Body of pancreas (tissue), 4 donors: ENCODE measurements at regions not wholly inside any gene's neighbourhood (a gene's known extent, or its start where the extent isn't known, plus 50 kb on each side); places are given as distances from the start of the nearest gene placed in this dataset.
A peak's percentile ranks its signal among the peaks of the same experiment; 100 is the strongest.

Source experiments
- ATAC-seq: fragments of 150-250 bp; one replicate; pipeline ENCODE4 v1.9.1; 2016
- DNase-seq, 4 donors: peaks; one replicate each; pipeline ENCODE4 v3.0.0-alpha.2; 2019
- H3K27ac ChIP-seq, 4 donors: fragments of 200-600 bp; sonication (generic); 1 replicate in 3 of 4; 2 replicates in 1 of 4; pipeline versions ENCODE4 v1.5.1 to v1.6.1; 2016 to 2019; ENCODE audit warnings: mild to moderate bottlenecking in 1 of 4, mixed read lengths in 1 of 4, moderate library complexity in 1 of 4
- H3K27me3 ChIP-seq, 2 donors: fragments of 200-600 bp; sonication (generic); one replicate each; pipeline ENCODE4 v1.6.0; 2016; ENCODE audit warnings: mild to moderate bottlenecking in 1 of 2
- H3K36me3 ChIP-seq, 2 donors: fragments of 200-600 bp; sonication (generic); replicated peaks in 1 of 2; 2 replicates each; pipeline ENCODE4 v1.5.1; 2016; ENCODE audit warnings: low read depth in 2 of 2; ENCODE audit not compliant: insufficient read depth in 1 of 2
- H3K4me1 ChIP-seq: fragments of 200-600 bp; sonication (generic); one replicate; pipeline ENCODE4 v1.6.0; 2016
- H3K4me3 ChIP-seq, 2 donors: fragments of 200-600 bp; sonication (generic); 1 replicate in 1 of 2; 2 replicates in 1 of 2; pipeline ENCODE4 v1.5.1; 2016 to 2019
- H3K9me3 ChIP-seq, 3 donors: fragments of 200-600 bp; sonication (generic); 1 replicate in 2 of 3; 2 replicates in 1 of 3; pipeline ENCODE4 v1.5.1; 2016
- CTCF ChIP-seq, 7 experiments: fragments of 450-650 bp in 4 of 7; fragments of 200-600 bp in 3 of 7; sonication (generic) in 3 of 7; IDR thresholded peaks; one replicate each; pipeline ENCODE4 v1.5.1; 2016 to 2019; ENCODE audit warnings: antibody characterized with exemption in 7 of 7
- POLR2A ChIP-seq, 3 donors: fragments of 450-650 bp; IDR thresholded peaks; one replicate each; pipeline ENCODE4 v1.6.1; 2016; ENCODE audit warnings: antibody characterized with exemption in 3 of 3, mild to moderate bottlenecking in 2 of 3
- WGBS, 2 donors: methylation state at CpG; one replicate each; pipeline ENCODE4 v1.1.5; 2017; 5-methylcytosine and 5-hydroxymethylcytosine counted together
- intact Hi-C: fragments of 100-400 bp; cut with DNase I; formaldehyde crosslinking; loops from one replicate; pipeline ENCODE4 v1.15.1; 2023

- no peak for ATAC-seq
- intact Hi-C loops = no loop called here
- Histone ChIP-seq H3K4me1 (peaks cover 4% of the 10 kb centered on the region), H3K27me3 (no peaks in the 10 kb centered on the region), H3K27ac (no peak overlapping the region), H3K9me3 (no peaks in the 10 kb centered on the region), H3K36me3 (no peaks in the 10 kb centered on the region), H3K4me3 (no peak overlapping the region)
- no peak for TF ChIP-seq POLR2A (IDR thresholded peaks at IDR 0.05)
- TF ChIP-seq CTCF (IDR thresholded peaks at IDR 0.05) = no peak
- DNase-seq = no peak
- 82 to 91% methylated on average over 7 of the region's 7 CpGs for WGBS, 2 donors
These were observed 79.5 kb upstream of the NKD1 start for GRCh38 chr16:50468749-50469078.

GRCh38 chr16:50467943-50468748 is 80.0 kb upstream of the NKD1 start:
- H3K27me3 ChIP-seq = no peaks in the 10 kb centered on the region
- peak; percentile 42 for ATAC-seq
- peak; percentile 11 to 52 (median 21) for DNase-seq
- H3K27ac ChIP-seq = no peak overlapping the region
- no peaks in the 10 kb centered on the region for H3K36me3 ChIP-seq
- no peaks in the 10 kb centered on the region for H3K9me3 ChIP-seq
- intact Hi-C loops = no loop called here
- H3K4me1 ChIP-seq = peaks cover 4% of the 10 kb centered on the region
- 8 to 16% methylated on average over 18 to 61 of the region's 68 CpGs for WGBS, 2 donors
- TF ChIP-seq CTCF (IDR thresholded peaks at IDR 0.05) = no peak
- H3K4me3 ChIP-seq = no peak overlapping the region

GRCh38 chr16:50467559-50467942 is 80.6 kb upstream of the NKD1 start:
- Histone ChIP-seq H3K9me3 (no peaks in the 10 kb centered on the region), H3K36me3 (no peaks in the 10 kb centered on the region), H3K4me1 (peaks cover 4% of the 10 kb centered on the region), H3K4me3 (no peak overlapping the region), H3K27me3 (no peaks in the 10 kb centered on the region), H3K27ac (no peak overlapping the region)
- intact Hi-C loops = no loop called here
- ATAC-seq (peak; percentile 24), DNase-seq (no peak)
- WGBS, 2 donors = 51 to 54% methylated on average over 13 of the region's 13 CpGs
- TF ChIP-seq CTCF (IDR thresholded peaks at IDR 0.05) (no peak), POLR2A (IDR thresholded peaks at IDR 0.05) (no peak)

GRCh38 chr16:50466170-50466569 is 82.0 kb upstream of the NKD1 start:
- intact Hi-C loops = no loop called here
- DNase-seq = no peak
- WGBS, 2 donors = 81% methylated on average over 2 of the region's 2 CpGs; no CpG with 5 or more reads in 1 of the 2 donors

More at GRCh38 chr16:50466170-50466569, 82.0 kb upstream of the NKD1 start:
- no peak for ATAC-seq
- Histone ChIP-seq H3K4me1 (peaks cover 4% of the 10 kb centered on the region), H3K27ac (no peak overlapping the region), H3K9me3 (no peaks in the 10 kb centered on the region), H3K4me3 (no peak overlapping the region), H3K27me3 (no peaks in the 10 kb centered on the region), H3K36me3 (no peaks in the 10 kb centered on the region)
- TF ChIP-seq CTCF (IDR thresholded peaks at IDR 0.05) (no peak), POLR2A (IDR thresholded peaks at IDR 0.05) (no peak)
